Retina (tissue), 1 donor: ENCODE measurements at regions not wholly inside any gene's neighbourhood (a gene's known extent, or its start where the extent isn't known, plus 50 kb on each side); places are given as distances from the start of the nearest gene placed in this dataset.

Experiments
- DNase-seq: peaks from one replicate; pipeline ENCODE4 v3.0.0-alpha.2; 2016

GRCh38 chr6:139800837-139801236 is 426.4 kb upstream of the CITED2 start:
- no peak for DNase-seq

DNA sequence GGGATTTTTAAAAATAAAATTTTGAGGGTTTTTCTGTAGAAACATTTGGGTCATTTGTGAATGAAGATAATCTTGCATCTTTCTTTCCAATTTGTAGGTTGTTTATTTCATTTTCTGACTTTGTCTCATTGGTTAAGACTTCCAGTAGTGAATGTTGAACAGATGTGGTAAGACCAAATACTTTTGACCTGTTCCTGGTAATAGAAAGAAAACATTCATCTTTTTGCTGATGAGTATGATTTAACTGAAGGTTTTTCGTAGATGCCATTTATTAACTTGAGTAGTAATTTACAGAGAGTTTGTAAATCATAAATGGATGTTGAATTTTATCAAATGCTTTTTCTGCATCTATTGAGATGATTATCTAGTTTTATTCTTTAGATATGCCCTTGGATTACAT is 416.1 kb upstream of the CITED2 start:
- DNase-seq, result no peak

GRCh38 chr6:139784222-139784769 is 409.8 kb upstream of the CITED2 start:
- no peak for DNase-seq

DNA sequence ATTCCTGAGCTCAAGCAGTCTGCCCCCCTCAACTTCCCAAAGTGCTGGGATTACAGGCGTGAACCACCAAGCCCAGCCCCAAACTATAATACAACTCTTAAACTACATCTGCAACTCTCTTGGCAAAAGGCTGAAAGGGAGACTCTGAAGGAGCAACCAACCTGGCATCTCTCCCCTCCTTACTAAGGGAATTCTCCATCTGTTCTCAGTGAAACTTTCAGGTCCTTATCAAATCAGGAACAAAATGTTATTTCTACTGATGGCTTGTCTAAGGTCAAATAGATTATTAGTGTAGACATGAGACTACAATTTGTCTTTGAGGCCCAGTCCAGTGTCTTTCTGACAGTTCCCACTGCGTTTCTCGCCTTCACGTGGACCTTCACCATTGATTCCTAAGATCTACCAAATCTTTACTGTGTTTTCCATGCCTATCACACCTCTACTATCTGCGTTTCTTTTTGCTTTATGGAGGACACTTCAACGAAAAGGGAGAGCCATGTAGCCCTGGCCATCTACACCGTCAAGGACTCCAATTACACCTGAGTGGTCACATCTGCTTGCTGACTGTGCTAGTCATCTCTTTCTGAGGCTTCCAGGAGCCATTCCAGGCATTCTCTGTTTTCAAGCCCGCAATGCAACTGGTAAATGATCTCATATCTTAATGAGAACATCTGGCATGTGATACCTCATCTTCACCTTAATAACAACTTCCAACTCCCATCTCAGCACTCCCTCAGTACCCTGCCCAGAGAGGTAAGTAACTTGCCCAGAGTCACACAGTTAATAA is 405.7 kb upstream of the CITED2 start:
- no peak for DNase-seq

DNA sequence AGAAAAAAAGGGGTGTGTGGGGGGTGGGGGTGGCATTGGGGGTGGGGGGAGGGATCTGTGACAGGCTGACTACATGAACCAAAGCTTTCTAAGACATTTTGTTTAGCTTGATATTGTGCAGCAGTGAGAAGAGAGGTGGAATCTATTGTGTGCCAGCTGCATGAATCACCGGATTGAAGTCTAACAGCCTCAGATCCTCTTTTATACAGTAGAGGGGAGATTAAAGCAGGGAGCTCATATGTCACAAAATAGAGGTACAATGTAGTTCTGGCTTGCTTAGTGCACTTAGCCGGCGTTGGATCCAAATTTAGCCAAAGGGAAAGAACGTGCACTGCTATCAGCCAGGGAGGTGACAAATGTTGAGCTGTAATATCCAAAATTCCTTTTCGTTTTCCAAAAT is 404.2 kb upstream of the CITED2 start:
- peak; percentile 31 for DNase-seq

DNA sequence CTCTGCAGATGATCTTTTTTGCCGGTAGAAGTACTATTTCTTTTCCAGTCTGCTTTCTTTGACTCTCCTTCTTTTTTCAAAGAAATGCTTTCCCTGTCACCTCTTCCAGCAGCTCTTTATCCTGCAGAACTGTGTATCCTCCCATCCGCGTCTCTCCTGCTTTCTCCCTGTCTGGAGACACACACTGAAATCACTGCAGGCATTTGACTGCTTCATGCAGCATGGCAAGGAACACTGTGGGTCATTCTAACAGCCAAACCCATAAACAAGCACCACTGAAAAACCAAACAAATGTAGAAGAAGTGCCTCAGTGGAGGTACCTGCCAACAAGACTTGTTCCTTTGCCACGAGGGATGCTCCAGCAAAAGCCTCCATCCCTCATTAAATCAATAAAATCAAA is 403.7 kb upstream of the CITED2 start:
- DNase-seq, result peak; percentile 70

DNA sequence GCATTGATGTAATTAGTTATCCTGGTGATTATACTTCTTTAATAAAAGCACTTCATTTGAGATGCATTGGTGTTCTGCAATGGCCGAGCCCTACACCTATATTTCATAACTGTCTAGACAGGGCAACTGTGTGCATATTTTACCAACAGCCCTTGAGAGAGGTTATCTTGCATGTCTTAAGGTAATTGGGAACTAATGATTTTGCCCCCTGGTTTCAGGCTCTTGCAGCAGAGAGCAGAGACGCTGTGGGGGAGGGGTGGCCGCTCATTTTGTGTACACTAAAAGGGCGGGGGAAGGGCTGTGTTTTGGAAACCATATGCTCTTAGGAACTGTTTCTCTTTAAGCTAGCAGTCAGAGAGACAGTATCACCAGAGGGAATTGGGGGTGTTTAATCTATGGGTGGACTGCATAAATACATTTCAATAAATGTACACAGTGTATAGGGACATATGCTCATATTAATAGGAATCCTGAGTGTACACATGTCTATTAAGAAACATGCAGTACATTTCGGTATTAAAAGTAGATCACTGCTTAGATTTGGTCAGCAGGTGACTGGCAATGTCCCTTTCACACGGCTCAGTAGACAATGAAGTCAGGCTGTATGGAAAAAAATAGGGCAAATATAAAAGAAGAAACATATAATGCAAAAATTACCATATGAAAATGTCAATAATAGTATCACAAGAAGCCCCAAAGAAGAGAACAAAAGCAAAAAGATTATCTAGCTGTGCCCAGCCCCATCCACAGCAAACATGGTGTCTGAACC is 402.9 kb upstream of the CITED2 start:
- DNase-seq, result peak; percentile 48

GRCh38 chr6:139776041-139776440 is 401.6 kb upstream of the CITED2 start:
- DNase-seq, result peak; percentile 48

- DNase-seq, result no peak
Observed at GRCh38 chr6:139768196-139768595, 393.7 kb upstream of the CITED2 start.

DNA sequence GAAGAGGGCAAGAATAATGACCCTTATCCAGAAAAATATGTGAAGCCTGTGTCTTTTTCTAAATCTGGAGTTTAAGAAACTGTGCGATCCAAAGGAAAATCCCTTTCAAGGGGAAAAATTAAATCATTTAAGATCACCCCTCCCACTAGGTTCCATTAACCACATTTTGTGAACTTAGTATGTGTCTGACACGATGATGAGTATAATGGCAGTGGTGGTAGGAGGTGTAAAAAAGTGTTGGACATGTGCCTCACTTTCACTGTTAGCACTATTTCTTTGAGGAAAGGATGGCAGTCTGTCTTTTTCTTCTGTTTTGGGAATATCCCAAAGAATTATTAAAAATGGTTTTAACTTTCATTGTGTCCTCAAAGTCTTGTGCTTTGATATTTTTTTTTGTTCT is 392.3 kb upstream of the CITED2 start:
- DNase-seq, result no peak

DNA sequence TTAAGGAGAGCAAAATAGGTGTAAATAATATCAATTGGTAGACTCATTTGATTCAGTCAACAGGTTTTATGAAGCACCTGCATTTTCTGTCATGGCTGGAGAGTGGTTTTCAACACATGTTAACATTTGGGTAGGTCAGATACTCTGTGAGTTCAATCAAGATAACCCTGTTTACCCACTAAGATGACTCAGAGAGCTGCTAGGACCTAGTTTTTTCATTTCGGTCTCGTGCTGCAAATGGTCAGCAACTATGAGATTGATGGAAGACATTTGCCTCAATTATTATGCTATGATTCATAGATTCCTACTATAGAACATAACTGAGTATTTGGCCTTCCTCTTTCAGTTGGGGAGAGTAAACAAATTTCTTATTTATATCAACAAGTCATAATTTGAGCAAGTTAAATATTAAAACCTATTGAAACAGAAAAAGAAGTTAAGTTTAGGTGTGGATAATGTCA is 391.4 kb upstream of the CITED2 start:
- DNase-seq, result no peak

DNA sequence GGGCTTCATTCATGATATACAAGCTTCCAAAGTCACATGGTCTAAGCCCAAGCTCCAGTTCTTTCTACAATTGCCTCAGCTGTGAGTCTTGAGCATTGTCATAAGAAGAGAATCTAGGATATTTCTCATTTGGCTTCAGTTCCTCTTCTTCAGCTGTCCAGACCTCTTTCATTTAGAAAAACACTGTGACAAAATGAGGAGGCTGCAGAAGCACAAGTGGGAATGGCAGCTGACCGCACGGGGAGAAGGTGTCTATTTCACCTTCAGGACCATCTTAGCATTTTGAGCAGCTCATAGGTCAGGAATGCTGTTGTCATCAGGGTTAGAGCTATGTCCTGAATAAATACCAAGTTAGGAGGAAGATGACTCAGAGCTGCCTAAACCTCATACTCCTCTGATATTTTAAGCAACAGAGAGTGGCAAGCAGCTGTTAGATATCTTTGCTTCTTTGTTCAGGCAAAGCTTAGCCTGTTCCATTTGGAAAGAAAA is 390.1 kb upstream of the CITED2 start:
- no peak for DNase-seq

GRCh38 chr6:139763468-139764210 is 389.2 kb upstream of the CITED2 start:
- no peak for DNase-seq

DNA sequence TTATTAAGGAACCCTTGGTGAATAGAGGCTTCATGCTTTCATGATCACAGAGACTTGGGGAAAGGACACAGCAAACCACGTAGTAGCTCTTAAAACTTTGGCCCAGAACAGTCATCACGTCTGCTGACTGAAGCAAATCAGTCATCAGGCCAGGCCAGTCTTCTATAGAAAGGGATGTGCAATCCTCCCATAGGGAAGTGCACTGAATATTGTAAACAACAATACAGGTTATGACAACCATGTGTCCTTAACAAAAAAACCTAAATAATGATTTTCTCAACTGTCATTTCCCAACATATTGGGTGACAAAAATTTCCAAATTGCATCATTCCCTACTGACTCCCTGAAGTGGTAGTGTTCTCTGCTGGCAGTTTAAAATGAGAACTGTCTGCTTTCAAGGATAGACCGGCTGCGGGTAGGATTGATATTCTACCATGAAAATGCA is 388.2 kb upstream of the CITED2 start:
- DNase-seq, result no peak

DNA sequence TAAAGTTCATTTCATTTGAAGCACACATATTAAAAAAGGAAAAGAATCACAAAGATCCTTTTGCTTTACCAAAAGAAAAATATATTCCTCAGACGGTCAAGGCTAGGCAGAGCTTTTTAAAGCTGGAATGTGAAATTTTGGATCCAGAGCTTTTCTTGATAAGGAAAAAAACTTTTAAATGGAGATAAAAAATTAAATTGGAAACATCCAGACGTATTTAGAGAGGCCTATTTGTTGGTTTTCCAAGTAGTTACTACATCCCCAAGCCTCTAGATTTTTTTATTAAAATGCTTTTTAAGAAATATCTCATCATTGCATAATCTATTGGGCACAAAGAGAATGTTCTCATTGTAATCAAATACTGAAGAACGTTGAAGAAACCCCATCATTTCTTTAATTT is 385.7 kb upstream of the CITED2 start:
- no peak for DNase-seq

GRCh38 chr6:139759086-139759485 is 384.6 kb upstream of the CITED2 start:
- DNase-seq, result no peak

- no peak for DNase-seq
Observed at GRCh38 chr6:139758209-139758611, 383.8 kb upstream of the CITED2 start.

DNA sequence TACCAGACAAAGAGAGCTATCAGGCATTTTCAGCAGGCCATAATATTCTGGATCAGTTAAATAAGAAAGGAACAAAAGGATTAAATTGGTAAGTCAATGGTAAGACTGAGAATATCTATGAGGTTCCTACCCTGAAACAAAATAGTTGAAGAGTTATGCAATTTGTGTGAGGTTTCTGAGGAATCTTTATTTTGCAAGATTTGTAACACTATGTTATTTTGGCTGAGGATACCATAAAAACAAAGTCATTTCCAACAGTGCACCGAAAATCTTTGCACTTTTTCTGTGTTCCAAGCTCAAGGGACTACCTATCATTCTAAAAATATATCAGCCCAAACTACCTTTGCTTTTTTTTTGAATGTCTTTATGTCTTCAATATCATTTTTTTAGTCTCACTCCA is 383.3 kb upstream of the CITED2 start:
- DNase-seq, result no peak

- no peak for DNase-seq
Observed at GRCh38 chr6:139756381-139756780, 381.9 kb upstream of the CITED2 start.

DNA sequence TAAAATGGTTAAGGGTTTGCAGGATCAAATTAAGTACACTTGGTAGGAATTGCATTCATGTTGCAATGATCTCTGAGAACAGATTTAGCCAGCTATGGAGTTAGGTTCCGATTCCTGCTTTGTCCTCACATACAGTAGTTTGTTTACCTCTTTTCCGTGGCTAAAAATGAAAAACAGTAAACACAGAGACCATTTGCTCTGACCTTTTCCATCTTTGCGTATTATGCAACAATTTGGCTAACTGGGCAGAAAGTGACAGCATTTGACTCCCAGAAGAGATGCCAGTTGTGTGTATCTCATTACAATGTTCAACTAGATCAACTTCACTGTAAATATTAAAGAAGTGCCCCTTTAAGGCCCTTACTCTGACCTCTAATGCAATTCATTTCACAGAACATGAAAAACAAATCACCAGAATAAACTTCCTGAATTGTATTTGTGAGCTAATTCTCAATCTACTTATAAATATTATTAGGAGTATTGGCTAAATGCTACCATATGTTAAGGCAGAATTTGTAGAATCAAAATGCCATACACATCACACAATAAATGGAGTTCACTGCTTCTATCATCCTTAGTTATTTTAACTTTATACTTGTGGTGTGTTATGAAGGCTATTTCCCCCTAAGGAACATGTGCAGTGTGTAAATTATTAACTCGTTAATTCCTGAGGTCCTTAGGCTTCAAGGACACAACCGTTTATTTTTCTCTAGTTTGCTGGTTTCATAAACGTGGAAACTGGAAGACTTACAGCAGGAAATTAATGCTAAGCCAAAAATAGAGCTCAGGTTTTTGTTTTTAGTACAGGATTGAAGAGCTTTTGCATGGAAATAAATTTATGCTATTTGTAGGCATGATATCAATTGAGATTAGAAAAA is 380.7 kb upstream of the CITED2 start:
- DNase-seq, result no peak

DNA sequence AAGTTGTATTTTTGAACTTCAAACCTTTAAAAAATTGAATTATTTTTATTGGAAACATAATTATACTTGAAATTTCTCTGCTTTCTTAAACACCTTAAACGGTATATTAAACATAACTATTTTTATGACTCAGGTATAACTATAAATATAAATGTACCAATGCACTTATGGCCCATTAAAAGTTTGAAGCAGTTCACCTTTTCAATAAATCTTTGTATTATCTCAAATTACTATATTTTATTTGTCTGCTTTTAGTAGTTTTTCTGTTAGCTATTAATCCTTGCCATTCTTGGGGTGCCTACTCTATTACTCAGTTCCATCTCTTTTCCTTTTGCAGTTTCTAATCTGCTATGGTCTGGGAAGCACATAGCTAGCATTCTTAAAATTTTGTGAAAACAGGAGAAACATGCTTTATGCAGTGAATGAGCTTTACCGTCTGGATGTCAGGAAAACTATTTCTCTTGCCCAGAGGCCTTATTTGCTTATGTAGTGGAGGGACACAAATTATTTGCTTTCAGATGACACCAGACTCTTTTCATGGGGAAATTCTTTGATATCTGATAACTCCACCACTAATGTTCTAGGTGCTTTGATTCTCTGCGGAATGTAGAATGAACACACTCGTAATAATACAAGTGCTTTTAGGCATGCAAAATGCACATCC is 378.9 kb upstream of the CITED2 start:
- no peak for DNase-seq
